G401 (cell line): ENCODE measurements at regions not wholly inside any gene's neighbourhood (a gene's known extent, or its start where the extent isn't known, plus 50 kb on each side); places are given as distances from the start of the nearest gene placed in this dataset.

ENCODE experiments used
- DNase-seq: peaks from one replicate; pipeline ENCODE4 v3.0.0-alpha.2; 2015; ENCODE audit warnings: low spot score
- in situ Hi-C: cut with HindIII; loops from 2 replicates; pipeline ENCODE4 v1.10.0; 2016; ENCODE audit warnings: low sequenced_read_pairs, mixed read lengths

DNA sequence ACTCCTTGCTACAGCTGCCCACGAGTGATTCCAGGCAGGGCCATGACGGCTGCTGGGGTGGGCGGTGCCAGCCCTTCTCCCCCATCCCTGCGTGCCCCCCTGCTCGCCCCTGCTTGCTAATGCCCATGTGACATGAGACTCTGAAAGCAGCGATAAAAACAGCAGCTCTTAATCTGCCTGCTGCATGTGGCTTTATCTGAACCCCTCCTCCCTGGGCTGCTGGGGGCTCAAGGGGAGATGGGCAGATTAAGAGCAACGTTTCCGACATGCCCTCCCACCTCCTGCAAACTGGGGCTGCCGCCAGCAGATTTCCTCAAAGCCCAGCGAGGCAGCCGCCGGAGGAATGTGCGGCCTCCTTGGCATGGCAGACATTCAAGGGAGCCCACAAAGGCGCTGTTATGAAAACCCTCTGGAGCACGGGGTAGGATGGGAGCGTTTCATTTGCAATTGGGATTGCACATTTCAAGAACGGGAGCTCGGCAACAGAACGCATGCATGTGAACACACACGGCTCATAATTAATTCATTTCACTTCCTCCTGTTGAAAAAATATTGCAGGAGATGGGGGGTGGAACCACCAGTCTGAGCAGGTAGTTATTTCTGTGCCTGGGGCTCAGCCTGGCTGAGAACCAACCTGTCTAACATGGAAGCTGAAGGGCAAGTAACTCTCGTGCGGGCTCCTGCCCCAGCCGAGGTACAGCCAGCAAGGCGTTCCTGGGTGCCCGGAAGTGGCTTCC is 504.2 kb upstream of the PROK2 start:
- in situ Hi-C loops, result no loop called here
- DNase-seq, result peak; percentile 25

GRCh38 chr3:72287956-72288355 is 503.0 kb upstream of the PROK2 start:
- in situ Hi-C loops, result no loop called here

GRCh38 chr3:72285502-72285901 is 500.6 kb upstream of the PROK2 start:
- in situ Hi-C loops, result no loop called here

More at GRCh38 chr3:72287956-72288355, 503.0 kb upstream of the PROK2 start:
- no peak for DNase-seq

GRCh38 chr3:72284471-72284870 is 499.5 kb upstream of the PROK2 start:
- in situ Hi-C loops, result no loop called here

More at GRCh38 chr3:72285502-72285901, 500.6 kb upstream of the PROK2 start:
- no peak for DNase-seq

GRCh38 chr3:72282918-72283317 is 498.0 kb upstream of the PROK2 start:
- in situ Hi-C loops, result no loop called here
- DNase-seq, result no peak

More at GRCh38 chr3:72284471-72284870, 499.5 kb upstream of the PROK2 start:
- DNase-seq, result no peak

GRCh38 chr3:72281551-72281950 is 496.6 kb upstream of the PROK2 start:
- DNase-seq, result no peak
- in situ Hi-C loops, result no loop called here

DNA sequence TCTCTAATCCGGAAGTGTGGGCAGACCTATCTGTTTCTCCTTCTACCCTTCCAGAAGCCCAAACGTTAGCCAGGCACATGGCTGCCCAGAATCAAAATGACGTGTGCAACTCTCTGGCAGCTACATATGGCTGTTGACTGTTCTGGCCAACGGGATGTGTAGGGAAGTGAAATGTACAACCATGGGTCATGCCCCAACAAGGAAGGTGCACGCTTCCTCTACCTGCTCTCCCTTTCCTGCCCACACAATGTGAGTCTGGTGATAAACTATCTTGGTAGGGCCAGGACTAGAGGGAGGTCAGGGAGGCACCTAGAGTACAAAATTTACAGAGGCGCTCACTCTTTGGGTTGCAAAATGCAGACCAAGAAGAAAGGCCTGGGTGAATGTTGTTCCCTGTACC is 495.9 kb upstream of the PROK2 start:
- in situ Hi-C loops, result no loop called here
- no peak for DNase-seq

GRCh38 chr3:72279631-72280041 is 494.7 kb upstream of the PROK2 start:
- in situ Hi-C loops, result no loop called here
- DNase-seq, result no peak

DNA sequence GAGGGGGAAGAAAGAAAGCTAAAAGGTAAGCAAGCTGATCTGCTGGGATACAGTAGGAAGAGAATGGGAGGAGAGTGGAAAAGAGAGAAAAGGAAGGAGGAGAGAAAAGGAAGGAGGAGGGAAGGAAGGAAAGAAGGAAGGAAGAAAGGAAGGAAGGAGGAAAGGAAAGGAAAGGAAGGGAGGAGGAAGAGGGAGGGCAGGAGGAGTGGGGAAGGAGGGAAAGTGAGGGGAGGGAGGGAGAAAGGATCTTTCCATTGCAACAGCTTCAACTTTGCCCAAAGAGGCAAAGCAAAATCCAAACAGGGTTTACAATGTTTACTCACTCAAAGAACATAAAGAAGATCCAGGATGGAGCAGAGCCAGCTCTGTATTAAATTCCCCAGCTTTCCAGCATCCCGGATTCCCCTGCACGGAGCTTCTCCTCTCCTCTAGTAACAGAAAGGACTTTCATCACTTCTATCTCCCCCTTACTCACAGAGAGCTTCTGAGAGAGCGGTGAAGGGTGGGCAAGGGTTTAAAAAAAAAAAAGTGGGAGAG is 494.2 kb upstream of the PROK2 start:
- in situ Hi-C loops, result no loop called here
- DNase-seq, result no peak

DNA sequence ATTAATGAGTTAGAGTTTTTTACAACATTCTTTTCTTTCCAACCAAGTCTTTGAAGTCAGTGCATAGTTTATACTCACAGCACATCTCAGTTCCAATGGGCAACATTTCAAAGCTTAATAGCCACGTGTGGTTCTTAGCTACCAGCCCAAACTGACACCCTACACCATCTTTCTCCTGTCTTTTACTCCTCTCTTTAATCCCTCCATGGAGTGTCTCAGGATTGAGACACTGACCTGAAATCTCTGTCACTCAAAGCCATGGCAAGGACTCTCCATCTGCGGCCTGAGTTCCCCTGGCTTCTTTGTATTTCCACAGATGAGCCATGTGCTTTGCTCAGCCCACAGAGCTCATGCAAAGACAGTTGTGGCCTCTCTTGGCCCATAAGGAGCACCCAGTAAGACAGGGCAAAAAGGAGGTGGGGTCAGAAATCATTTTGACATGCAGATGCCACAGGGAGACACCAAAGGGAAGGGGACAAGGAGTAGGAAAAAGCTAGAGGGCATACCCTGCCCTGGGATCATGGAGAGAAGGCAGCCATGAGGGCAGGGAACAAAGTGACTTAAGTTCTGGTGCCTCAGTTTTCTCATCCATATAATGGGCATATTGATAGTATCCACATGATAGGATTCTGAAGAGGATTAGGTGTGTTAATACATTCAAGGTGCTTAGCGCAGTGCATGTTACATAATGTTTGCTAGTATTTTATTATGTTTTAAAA is 493.6 kb upstream of the PROK2 start:
- no peak for DNase-seq
- in situ Hi-C loops, result no loop called here

GRCh38 chr3:72277710-72278109 is 492.8 kb upstream of the PROK2 start:
- DNase-seq, result no peak
- in situ Hi-C loops, result no loop called here

- no peak for DNase-seq
- in situ Hi-C loops, result no loop called here
These were observed 491.9 kb upstream of the PROK2 start for GRCh38 chr3:72276806-72277205.

GRCh38 chr3:72275331-72275751 is 490.4 kb upstream of the PROK2 start:
- in situ Hi-C loops, result no loop called here
- no peak for DNase-seq

GRCh38 chr3:72274493-72275330 is 489.8 kb upstream of the PROK2 start:
- DNase-seq, result peak; percentile 15
- in situ Hi-C loops, result no loop called here

- no peak for DNase-seq
- in situ Hi-C loops, result no loop called here
These were observed 488.7 kb upstream of the PROK2 start for GRCh38 chr3:72273615-72274014.

- in situ Hi-C loops, result no loop called here
- no peak for DNase-seq
These were observed 487.4 kb upstream of the PROK2 start for GRCh38 chr3:72272356-72272755.

- DNase-seq, result no peak
- in situ Hi-C loops, result no loop called here
These were observed 487.0 kb upstream of the PROK2 start for GRCh38 chr3:72271923-72272322.

DNA sequence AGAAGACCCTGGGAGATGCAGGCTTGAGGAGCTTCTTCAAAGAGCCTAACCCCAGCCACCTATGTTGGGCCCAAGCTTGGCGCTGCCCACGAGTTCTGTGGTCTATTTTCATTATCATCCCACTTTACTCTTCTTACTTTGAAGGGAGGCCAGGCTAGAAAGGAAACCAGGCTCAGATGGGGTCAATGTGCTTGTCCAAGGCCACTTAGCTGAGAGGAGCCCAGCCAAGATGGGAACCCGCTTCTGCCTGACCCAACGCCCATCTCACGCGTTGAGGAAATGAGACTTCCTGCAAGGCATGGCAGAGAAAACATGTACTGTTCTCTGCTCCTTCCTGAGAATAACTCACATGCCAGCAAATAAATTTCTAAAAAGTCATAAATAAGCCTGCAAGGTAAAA is 486.3 kb upstream of the PROK2 start:
- in situ Hi-C loops, result no loop called here

GRCh38 chr3:72270730-72271129 is 485.8 kb upstream of the PROK2 start:
- in situ Hi-C loops, result no loop called here
- no peak for DNase-seq

More for the DNA sequence above, 486.3 kb upstream of the PROK2 start:
- DNase-seq, result no peak
